Nephron progenitor cell (in vitro differentiated cells): ENCODE measurements at regions not wholly inside any gene's neighbourhood (a gene's known extent, or its start where the extent isn't known, plus 50 kb on each side); places are given as distances from the start of the nearest gene placed in this dataset.

Source experiments
- DNase-seq: peaks from one replicate; pipeline ENCODE4 v3.0.0; 2021
- H3K27ac Mint-ChIP-seq: 2 replicates; pipeline ENCODE4 v1.8.0; 2021; ENCODE audit warnings: mild to moderate bottlenecking, moderate library complexity, mixed read lengths
- H3K27me3 Mint-ChIP-seq: 2 replicates; pipeline ENCODE4 v1.8.0; 2021; ENCODE audit warnings: mild to moderate bottlenecking, low read depth, mixed read lengths; ENCODE audit not compliant: poor library complexity
- H3K36me3 Mint-ChIP-seq: 2 replicates; pipeline ENCODE4 v1.8.0; 2021; ENCODE audit warnings: low read depth, mixed read lengths
- H3K4me1 Mint-ChIP-seq: 2 replicates; pipeline ENCODE4 v1.8.0; 2021; ENCODE audit warnings: mixed read lengths
- H3K4me3 Mint-ChIP-seq: 2 replicates; pipeline ENCODE4 v1.8.0; 2021; ENCODE audit warnings: mild to moderate bottlenecking, moderate library complexity, mixed read lengths
- H3K9me3 Mint-ChIP-seq: 2 replicates; pipeline ENCODE4 v1.8.0; 2021; ENCODE audit warnings: mild to moderate bottlenecking, moderate library complexity, mixed read lengths
- TF ChIP-seq, protein P1 (sequence below): fragments of 200-600 bp; sonication (generic); IDR thresholded peaks from 2 replicates; pipeline ENCODE4 v1.5.0; 2021; ENCODE audit warnings: antibody characterized with exemption

GRCh38 chr18:30208546-30208945 lies 834.0 kb downstream of the DSC3 start:
- no peak overlapping the region for H3K4me3 Mint-ChIP-seq
- no peak for DNase-seq
- H3K27me3 Mint-ChIP-seq = no peaks in the 10 kb centered on the region
- TF ChIP-seq, protein P1, sequence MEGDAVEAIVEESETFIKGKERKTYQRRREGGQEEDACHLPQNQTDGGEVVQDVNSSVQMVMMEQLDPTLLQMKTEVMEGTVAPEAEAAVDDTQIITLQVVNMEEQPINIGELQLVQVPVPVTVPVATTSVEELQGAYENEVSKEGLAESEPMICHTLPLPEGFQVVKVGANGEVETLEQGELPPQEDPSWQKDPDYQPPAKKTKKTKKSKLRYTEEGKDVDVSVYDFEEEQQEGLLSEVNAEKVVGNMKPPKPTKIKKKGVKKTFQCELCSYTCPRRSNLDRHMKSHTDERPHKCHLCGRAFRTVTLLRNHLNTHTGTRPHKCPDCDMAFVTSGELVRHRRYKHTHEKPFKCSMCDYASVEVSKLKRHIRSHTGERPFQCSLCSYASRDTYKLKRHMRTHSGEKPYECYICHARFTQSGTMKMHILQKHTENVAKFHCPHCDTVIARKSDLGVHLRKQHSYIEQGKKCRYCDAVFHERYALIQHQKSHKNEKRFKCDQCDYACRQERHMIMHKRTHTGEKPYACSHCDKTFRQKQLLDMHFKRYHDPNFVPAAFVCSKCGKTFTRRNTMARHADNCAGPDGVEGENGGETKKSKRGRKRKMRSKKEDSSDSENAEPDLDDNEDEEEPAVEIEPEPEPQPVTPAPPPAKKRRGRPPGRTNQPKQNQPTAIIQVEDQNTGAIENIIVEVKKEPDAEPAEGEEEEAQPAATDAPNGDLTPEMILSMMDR = no peak
- H3K9me3 Mint-ChIP-seq = no peaks in the 10 kb centered on the region
- no peaks in the 10 kb centered on the region for H3K36me3 Mint-ChIP-seq
- no peak overlapping the region for H3K27ac Mint-ChIP-seq
- no peaks in the 10 kb centered on the region for H3K4me1 Mint-ChIP-seq

GRCh38 chr18:30192216-30192615 lies 850.3 kb downstream of the DSC3 start:
- Mint-ChIP-seq H3K4me1 (no peaks in the 10 kb centered on the region), H3K9me3 (peaks cover 49% of the 10 kb centered on the region), H3K4me3 (no peak overlapping the region), H3K36me3 (peaks cover 4% of the 10 kb centered on the region), H3K27ac (no peak overlapping the region), H3K27me3 (no peaks in the 10 kb centered on the region)
- TF ChIP-seq, protein P1 = no peak
- DNase-seq = no peak

- Mint-ChIP-seq H3K4me1 (no peaks in the 10 kb centered on the region), H3K4me3 (no peak overlapping the region), H3K9me3 (peaks cover 26% of the 10 kb centered on the region), H3K27me3 (no peaks in the 10 kb centered on the region), H3K27ac (no peak overlapping the region), H3K36me3 (peaks cover 4% of the 10 kb centered on the region)
- TF ChIP-seq, protein P1 = no peak
- no peak for DNase-seq
These were observed 856.3 kb downstream of the DSC3 start for GRCh38 chr18:30186245-30186644.

DNA sequence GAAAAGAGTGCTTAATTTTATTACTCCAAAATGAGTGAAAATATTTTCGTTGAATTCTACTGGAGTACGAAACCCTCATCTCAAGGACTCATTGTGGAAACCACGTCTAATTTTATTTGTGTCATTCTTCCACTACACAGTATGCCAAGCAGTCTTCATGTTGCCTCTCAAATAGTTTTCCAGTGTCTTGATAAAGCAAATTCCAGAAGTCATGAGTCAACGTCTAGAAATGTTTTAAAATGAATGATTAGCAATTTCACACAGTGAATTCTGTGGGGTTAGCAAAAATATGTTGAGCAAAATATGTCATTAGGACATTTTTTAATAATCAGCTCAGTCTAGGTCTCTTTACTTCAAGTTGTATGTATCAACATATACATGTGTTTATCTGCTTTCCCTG lies 865.5 kb downstream of the DSC3 start:
- Mint-ChIP-seq H3K9me3 (peaks cover 14% of the 10 kb centered on the region), H3K4me1 (no peaks in the 10 kb centered on the region), H3K27me3 (no peaks in the 10 kb centered on the region), H3K27ac (no peak overlapping the region), H3K4me3 (no peak overlapping the region), H3K36me3 (no peaks in the 10 kb centered on the region)
- no peak for DNase-seq
- TF ChIP-seq, protein P1 = no peak

- H3K27ac Mint-ChIP-seq = no peak overlapping the region
- TF ChIP-seq, protein P1 = no peak
- H3K4me1 Mint-ChIP-seq = no peaks in the 10 kb centered on the region
- H3K4me3 Mint-ChIP-seq = no peak overlapping the region
- no peaks in the 10 kb centered on the region for H3K27me3 Mint-ChIP-seq
- peaks cover 14% of the 10 kb centered on the region for H3K9me3 Mint-ChIP-seq
- no peaks in the 10 kb centered on the region for H3K36me3 Mint-ChIP-seq
- no peak for DNase-seq
These were observed 866.8 kb downstream of the DSC3 start for GRCh38 chr18:30175621-30176225.

DNA sequence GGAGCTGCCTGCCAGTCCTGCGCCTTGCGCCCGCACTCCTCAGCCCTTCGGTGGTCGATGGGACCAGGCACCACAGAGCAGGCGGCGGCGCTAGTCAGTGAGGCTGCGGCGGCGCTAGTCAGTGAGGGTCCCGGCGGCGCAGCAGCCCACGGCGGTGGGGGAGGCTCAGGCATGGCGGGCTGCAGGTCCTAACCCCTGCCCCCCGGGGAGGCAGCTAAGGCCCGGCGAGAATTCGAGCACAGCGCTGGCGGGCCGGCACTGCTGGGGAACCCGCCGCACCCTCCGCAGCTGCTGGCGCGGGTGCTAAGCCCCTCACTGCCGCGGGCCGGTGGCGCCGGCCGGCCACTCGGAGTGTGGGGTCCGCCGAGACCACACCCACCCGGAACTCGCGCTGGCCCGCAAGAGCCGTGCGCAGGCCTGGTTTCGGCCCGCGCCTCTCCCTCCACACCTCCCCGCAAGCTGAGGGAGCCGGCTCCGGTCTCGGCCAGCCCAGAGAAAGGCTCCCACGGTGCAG lies 867.4 kb downstream of the DSC3 start:
- no peaks in the 10 kb centered on the region for H3K36me3 Mint-ChIP-seq
- no peak overlapping the region for H3K27ac Mint-ChIP-seq
- H3K27me3 Mint-ChIP-seq = no peaks in the 10 kb centered on the region
- no peaks in the 10 kb centered on the region for H3K4me1 Mint-ChIP-seq
- peaks cover 14% of the 10 kb centered on the region for H3K9me3 Mint-ChIP-seq
- H3K4me3 Mint-ChIP-seq = no peak overlapping the region
- DNase-seq = no peak
- TF ChIP-seq, protein P1 = no peak
